Smooth muscle cell (in vitro differentiated cells): ENCODE measurements at regions not wholly inside any gene's neighbourhood (a gene's known extent, or its start where the extent isn't known, plus 50 kb on each side); places are given as distances from the start of the nearest gene placed in this dataset.

ENCODE experiments used
- DNase-seq: peaks from one replicate; lab custom pipeline; 2025; ENCODE audit not compliant: unreplicated experiment; lab: John Stamatoyannopoulos, UW
- H2AFZ ChIP-seq: fragments of 200-600 bp; sonication (generic); 2 replicates; pipeline ENCODE4 v1.6.0; 2016; ENCODE audit warnings: antibody characterized with exemption, low read depth, mild to moderate bottlenecking
- H3F3A ChIP-seq: fragments of 200-600 bp; sonication (generic); 2 replicates; pipeline ENCODE4 v1.6.0; 2017; ENCODE audit warnings: antibody characterized with exemption, low read depth
- H3K27ac ChIP-seq: fragments of 200-600 bp; sonication (generic); 2 replicates; pipeline ENCODE4 v1.5.1; 2016; ENCODE audit warnings: low read depth, mild to moderate bottlenecking
- H3K27me3 ChIP-seq: fragments of 200-600 bp; sonication (generic); 2 replicates; pipeline ENCODE4 v1.6.1; 2016; ENCODE audit warnings: low read depth, mild to moderate bottlenecking
- H3K36me3 ChIP-seq: fragments of 200-600 bp; sonication (generic); 2 replicates; pipeline ENCODE4 v1.5.1; 2016; ENCODE audit warnings: low read depth
- H3K4me1 ChIP-seq: fragments of 200-600 bp; sonication (generic); 2 replicates; pipeline ENCODE4 v1.5.1; 2016; ENCODE audit warnings: low read depth
- H3K4me2 ChIP-seq: fragments of 200-600 bp; sonication (generic); 2 replicates; pipeline ENCODE4 v1.6.0; 2016; ENCODE audit warnings: mild to moderate bottlenecking
- H3K4me3 ChIP-seq: fragments of 200-600 bp; sonication (generic); 2 replicates; pipeline ENCODE4 v1.5.1; 2016; ENCODE audit warnings: mild to moderate bottlenecking
- H3K79me2 ChIP-seq: fragments of 200-600 bp; sonication (generic); 2 replicates; pipeline ENCODE4 v1.6.0; 2016; ENCODE audit warnings: low read depth, mild to moderate bottlenecking
- H3K9ac ChIP-seq: fragments of 200-600 bp; sonication (generic); 2 replicates; pipeline ENCODE4 v1.6.0; 2016; ENCODE audit warnings: low read depth
- H3K9me3 ChIP-seq: fragments of 200-600 bp; sonication (generic); replicated peaks from 2 replicates; pipeline ENCODE4 v1.5.1; 2016; ENCODE audit warnings: low read depth
- H4K20me1 ChIP-seq: fragments of 200-600 bp; sonication (generic); 2 replicates; pipeline ENCODE4 v1.6.0; 2016; ENCODE audit warnings: low read depth
- WGBS: methylation state at CpG from one replicate; pipeline ENCODE4 v1.1.7; 2016; ENCODE audit warnings: low lambda C conversion rate; 5-methylcytosine and 5-hydroxymethylcytosine counted together
- TF ChIP-seq, protein P1 (sequence below): fragments of 200-600 bp; sonication (generic); IDR thresholded peaks from 2 replicates; pipeline ENCODE4 v1.5.1; 2017; ENCODE audit warnings: borderline replicate concordance, mild to moderate bottlenecking, antibody characterized with exemption; ENCODE audit not compliant: insufficient read depth, poor library complexity, severe bottlenecking

DNA sequence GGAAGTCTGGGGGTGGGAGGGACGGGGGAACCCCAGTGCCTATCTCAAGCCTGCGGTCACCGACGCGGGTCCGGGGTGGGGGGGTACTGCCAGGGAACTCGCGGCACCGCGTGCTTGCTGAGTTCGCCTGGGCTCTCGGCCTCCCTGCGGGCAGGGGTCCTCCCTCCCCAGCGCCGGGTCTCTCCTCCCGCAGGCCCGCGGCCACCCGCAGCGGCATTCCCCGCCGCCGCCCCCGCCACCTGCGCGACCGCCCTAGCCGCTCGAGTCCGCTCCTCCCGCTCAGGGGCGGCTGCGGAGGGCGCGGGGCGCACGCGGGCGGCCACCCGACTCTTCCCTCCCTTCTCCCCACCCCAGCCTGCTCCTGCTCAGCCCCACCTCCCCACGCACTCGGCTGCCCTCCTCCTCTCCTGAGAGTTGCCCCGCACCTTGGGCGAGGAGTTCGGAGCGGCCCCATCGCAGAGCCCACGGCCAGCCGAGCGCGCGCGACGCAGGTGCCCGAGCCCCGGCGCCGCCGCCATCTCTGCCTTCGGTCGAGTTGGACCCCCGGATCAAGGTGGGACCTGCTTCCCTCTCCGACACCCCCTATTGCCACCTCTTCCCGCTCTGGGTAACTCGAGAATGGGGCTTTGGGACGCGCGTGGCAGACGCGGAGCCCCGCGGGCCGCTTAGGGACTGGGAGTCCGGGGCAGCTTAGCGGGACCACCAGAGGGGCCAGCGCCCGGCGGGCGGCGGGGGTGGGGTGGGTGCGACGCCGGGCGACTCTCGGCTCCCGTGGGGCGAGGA lies 105.0 kb downstream of the LEPR start:
- Histone ChIP-seq H3K4me1 (no peaks in the 10 kb centered on the region), H2AFZ (no peak overlapping the region), H3K27ac (no peak overlapping the region), H3K9ac (no peak overlapping the region), H3F3A (no peaks in the 10 kb centered on the region), H3K9me3 (no peaks in the 10 kb centered on the region), H3K36me3 (no peaks in the 10 kb centered on the region), H3K79me2 (no peaks in the 10 kb centered on the region), H4K20me1 (peaks cover 17% of the 10 kb centered on the region), H3K27me3 (peaks cover 48% of the 10 kb centered on the region), H3K4me2 (peak overlapping the region; percentile 90), H3K4me3 (peak overlapping the region; percentile 51)
- DNase-seq: no peak
- 5% methylated on average over 43 of the region's 87 CpGs for WGBS
- TF ChIP-seq, protein P1, sequence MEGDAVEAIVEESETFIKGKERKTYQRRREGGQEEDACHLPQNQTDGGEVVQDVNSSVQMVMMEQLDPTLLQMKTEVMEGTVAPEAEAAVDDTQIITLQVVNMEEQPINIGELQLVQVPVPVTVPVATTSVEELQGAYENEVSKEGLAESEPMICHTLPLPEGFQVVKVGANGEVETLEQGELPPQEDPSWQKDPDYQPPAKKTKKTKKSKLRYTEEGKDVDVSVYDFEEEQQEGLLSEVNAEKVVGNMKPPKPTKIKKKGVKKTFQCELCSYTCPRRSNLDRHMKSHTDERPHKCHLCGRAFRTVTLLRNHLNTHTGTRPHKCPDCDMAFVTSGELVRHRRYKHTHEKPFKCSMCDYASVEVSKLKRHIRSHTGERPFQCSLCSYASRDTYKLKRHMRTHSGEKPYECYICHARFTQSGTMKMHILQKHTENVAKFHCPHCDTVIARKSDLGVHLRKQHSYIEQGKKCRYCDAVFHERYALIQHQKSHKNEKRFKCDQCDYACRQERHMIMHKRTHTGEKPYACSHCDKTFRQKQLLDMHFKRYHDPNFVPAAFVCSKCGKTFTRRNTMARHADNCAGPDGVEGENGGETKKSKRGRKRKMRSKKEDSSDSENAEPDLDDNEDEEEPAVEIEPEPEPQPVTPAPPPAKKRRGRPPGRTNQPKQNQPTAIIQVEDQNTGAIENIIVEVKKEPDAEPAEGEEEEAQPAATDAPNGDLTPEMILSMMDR: no peak

GRCh38 chr1:65526049-65526556 lies 105.6 kb downstream of the LEPR start:
- no peak overlapping the region for H3K27ac ChIP-seq
- H3K79me2 ChIP-seq: no peaks in the 10 kb centered on the region
- H3K9ac ChIP-seq: no peak overlapping the region
- no peaks in the 10 kb centered on the region for H3F3A ChIP-seq
- H3K4me2 ChIP-seq: peak overlapping the region; percentile 90
- peaks cover 48% of the 10 kb centered on the region for H3K27me3 ChIP-seq
- no peak for DNase-seq
- peaks cover 17% of the 10 kb centered on the region for H4K20me1 ChIP-seq
- H3K4me3 ChIP-seq: peak overlapping the region; percentile 51
- no peak overlapping the region for H2AFZ ChIP-seq
- 20% methylated on average over 10 of the region's 10 CpGs for WGBS
- no peaks in the 10 kb centered on the region for H3K4me1 ChIP-seq
- no peaks in the 10 kb centered on the region for H3K9me3 ChIP-seq
- TF ChIP-seq, protein P1: no peak
- H3K36me3 ChIP-seq: no peaks in the 10 kb centered on the region

DNA sequence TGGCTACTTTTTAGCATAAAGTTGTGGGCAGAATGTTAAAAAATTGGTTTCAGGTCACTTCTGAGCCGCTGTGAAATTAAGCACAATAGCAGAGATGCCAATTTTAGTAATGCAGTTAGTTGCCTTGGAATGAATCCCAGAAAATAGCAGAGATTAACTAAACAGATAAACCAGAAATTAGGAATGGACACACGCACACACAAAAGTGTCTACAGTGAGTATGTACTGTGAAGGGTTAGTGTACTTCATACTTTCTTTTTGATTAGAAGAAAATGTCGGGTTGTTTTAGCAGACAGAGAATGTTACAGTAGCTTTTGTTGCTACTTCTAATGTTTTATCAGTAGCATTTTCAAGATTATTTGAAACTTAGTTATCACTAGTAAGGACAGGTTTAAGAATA lies 106.7 kb downstream of the LEPR start:
- Histone ChIP-seq H3K79me2 (no peaks in the 10 kb centered on the region), H2AFZ (no peak overlapping the region), H3K4me2 (no peak overlapping the region), H3K4me3 (no peak overlapping the region), H3K4me1 (no peaks in the 10 kb centered on the region), H4K20me1 (peaks cover 17% of the 10 kb centered on the region), H3K27ac (no peak overlapping the region), H3K27me3 (peaks cover 48% of the 10 kb centered on the region), H3K9me3 (no peaks in the 10 kb centered on the region), H3K36me3 (no peaks in the 10 kb centered on the region), H3K9ac (no peak overlapping the region), H3F3A (no peaks in the 10 kb centered on the region)
- 76% methylated on average over 3 of the region's 3 CpGs for WGBS
- no peak for DNase-seq
- TF ChIP-seq, protein P1: no peak
